DOHH2 (cell line): ENCODE measurements at regions not wholly inside any gene's neighbourhood (a gene's known extent, or its start where the extent isn't known, plus 50 kb on each side); places are given as distances from the start of the nearest gene placed in this dataset.

ENCODE experiments used
- EZH2phosphoT487 ChIP-seq: fragments of 200-600 bp; sonication (generic); IDR thresholded peaks from 2 replicates; pipeline ENCODE4 v1.6.1; 2017; ENCODE audit warnings: borderline replicate concordance, mild to moderate bottlenecking, antibody characterized with exemption, low read length, moderate library complexity, mixed read lengths
- TF ChIP-seq, protein P1 (sequence below): fragments of 200-600 bp; sonication (generic); IDR thresholded peaks from one replicate; pipeline ENCODE4 v1.5.1; 2014; ENCODE audit warnings: antibody characterized with exemption, mild to moderate bottlenecking, low read depth, low read length; ENCODE audit not compliant: poor library complexity, severe bottlenecking

DNA sequence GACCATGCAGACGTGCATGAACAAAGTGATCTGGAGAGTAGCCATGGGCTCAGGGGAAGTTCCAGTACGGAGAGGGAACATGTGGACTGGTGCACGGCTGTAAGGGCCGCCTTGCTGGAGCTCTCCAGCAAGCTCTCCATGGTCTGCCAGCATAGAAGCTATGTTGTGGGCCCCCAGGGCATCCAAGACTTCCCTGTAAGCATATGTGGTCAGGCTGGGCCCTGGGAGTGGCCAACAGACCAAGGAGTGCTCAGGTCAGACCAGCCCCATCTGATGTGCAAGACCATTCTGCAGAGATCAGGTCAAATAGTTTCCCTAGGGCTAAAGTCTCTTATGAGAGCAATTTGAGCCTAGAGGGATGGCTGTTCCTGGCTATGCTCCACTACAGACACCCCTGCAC is 110.1 kb upstream of the DAZL start:
- TF ChIP-seq, protein P1, sequence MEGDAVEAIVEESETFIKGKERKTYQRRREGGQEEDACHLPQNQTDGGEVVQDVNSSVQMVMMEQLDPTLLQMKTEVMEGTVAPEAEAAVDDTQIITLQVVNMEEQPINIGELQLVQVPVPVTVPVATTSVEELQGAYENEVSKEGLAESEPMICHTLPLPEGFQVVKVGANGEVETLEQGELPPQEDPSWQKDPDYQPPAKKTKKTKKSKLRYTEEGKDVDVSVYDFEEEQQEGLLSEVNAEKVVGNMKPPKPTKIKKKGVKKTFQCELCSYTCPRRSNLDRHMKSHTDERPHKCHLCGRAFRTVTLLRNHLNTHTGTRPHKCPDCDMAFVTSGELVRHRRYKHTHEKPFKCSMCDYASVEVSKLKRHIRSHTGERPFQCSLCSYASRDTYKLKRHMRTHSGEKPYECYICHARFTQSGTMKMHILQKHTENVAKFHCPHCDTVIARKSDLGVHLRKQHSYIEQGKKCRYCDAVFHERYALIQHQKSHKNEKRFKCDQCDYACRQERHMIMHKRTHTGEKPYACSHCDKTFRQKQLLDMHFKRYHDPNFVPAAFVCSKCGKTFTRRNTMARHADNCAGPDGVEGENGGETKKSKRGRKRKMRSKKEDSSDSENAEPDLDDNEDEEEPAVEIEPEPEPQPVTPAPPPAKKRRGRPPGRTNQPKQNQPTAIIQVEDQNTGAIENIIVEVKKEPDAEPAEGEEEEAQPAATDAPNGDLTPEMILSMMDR: no peak
- no peak for TF ChIP-seq EZH2phosphoT487
